DOHH2 (cell line): ENCODE measurements at regions not wholly inside any gene's neighbourhood (a gene's known extent, or its start where the extent isn't known, plus 50 kb on each side); places are given as distances from the start of the nearest gene placed in this dataset.

Experiments
- CTCF ChIP-seq: fragments of 200-600 bp; sonication (generic); IDR thresholded peaks from one replicate; pipeline ENCODE4 v1.5.1; 2014; ENCODE audit warnings: antibody characterized with exemption, mild to moderate bottlenecking, low read depth, low read length; ENCODE audit not compliant: poor library complexity, severe bottlenecking
- EZH2phosphoT487 ChIP-seq: fragments of 200-600 bp; sonication (generic); IDR thresholded peaks from 2 replicates; pipeline ENCODE4 v1.6.1; 2017; ENCODE audit warnings: borderline replicate concordance, mild to moderate bottlenecking, antibody characterized with exemption, low read length, moderate library complexity, mixed read lengths

- TF ChIP-seq CTCF (no peak), EZH2phosphoT487 (no peak)
Observed at GRCh38 chr22:22761963-22762772, 117.8 kb downstream of the GGTLC2 start.
